ENCODE measurements at regions not wholly inside any gene's neighbourhood (a gene's known extent, or its start where the extent isn't known, plus 50 kb on each side); places are given as distances from the start of the nearest gene placed in this dataset.
"Not testable (repeated sequence)": the region's sequence is repeated elsewhere in the genome, so short reads cannot be mapped to it uniquely, and the experiment has no call there.

- Histone ChIP-seq H3K36me3 (ENCODE audit: control insufficient read depth, insufficient read depth, low read length) (no peaks in the 10 kb centered on the region), H3K4me1 (ENCODE audit: control insufficient read depth, insufficient read depth, low read length) (no peaks in the 10 kb centered on the region), H3K27ac (ENCODE audit: low read length) (no peak overlapping the region), H3K9me3 (replicated peaks; ENCODE audit: control insufficient read depth, low read depth, low read length) (no peaks in the 10 kb centered on the region), H3K27me3 (ENCODE audit: control insufficient read depth, insufficient read depth, low read length) (no peaks in the 10 kb centered on the region), H3K4me3 (ENCODE audit: low read length) (no peak overlapping the region)
- no CpG with 5 or more reads among the region's 1 CpG for WGBS (ENCODE audit: insufficient coverage)
- no peak for DNase-seq
Measured at GRCh38 chr6:119499797-119500196, 150.2 kb upstream of the MAN1A1 start.

- Histone ChIP-seq H3K9me3 (replicated peaks; ENCODE audit: control insufficient read depth, low read depth, low read length) (no peaks in the 10 kb centered on the region), H3K4me3 (ENCODE audit: low read length) (no peak overlapping the region), H3K27ac (ENCODE audit: low read length) (no peak overlapping the region), H3K4me1 (ENCODE audit: control insufficient read depth, insufficient read depth, low read length) (no peaks in the 10 kb centered on the region), H3K36me3 (ENCODE audit: control insufficient read depth, insufficient read depth, low read length) (no peaks in the 10 kb centered on the region), H3K27me3 (ENCODE audit: control insufficient read depth, insufficient read depth, low read length) (no peaks in the 10 kb centered on the region)
- no CpG with 5 or more reads among the region's 3 CpGs for WGBS (ENCODE audit: insufficient coverage)
- DNase-seq, result no peak
Measured at GRCh38 chr6:119497988-119498727, 148.6 kb upstream of the MAN1A1 start.

GRCh38 chr6:119495230-119495683 is 145.7 kb upstream of the MAN1A1 start:
- no peak for DNase-seq
- Histone ChIP-seq H3K9me3 (replicated peaks; ENCODE audit: control insufficient read depth, low read depth, low read length) (no peaks in the 10 kb centered on the region), H3K36me3 (ENCODE audit: control insufficient read depth, insufficient read depth, low read length) (no peaks in the 10 kb centered on the region), H3K4me1 (ENCODE audit: control insufficient read depth, insufficient read depth, low read length) (no peaks in the 10 kb centered on the region), H3K27me3 (ENCODE audit: control insufficient read depth, insufficient read depth, low read length) (no peaks in the 10 kb centered on the region), H3K4me3 (ENCODE audit: low read length) (no peak overlapping the region), H3K27ac (ENCODE audit: low read length) (no peak overlapping the region)
- WGBS (ENCODE audit: insufficient coverage), result 48% methylated on average over 3 of the region's 5 CpGs

GRCh38 chr6:119493980-119494379 is 144.4 kb upstream of the MAN1A1 start:
- H3K4me3 ChIP-seq (ENCODE audit: low read length), result no peak overlapping the region

GRCh38 chr6:119491112-119491511 is 141.6 kb upstream of the MAN1A1 start:
- not testable (repeated sequence) for H3K27me3 ChIP-seq (ENCODE audit: control insufficient read depth, insufficient read depth, low read length); H3K36me3 ChIP-seq (ENCODE audit: control insufficient read depth, insufficient read depth, low read length); H3K9me3 ChIP-seq (replicated peaks; ENCODE audit: control insufficient read depth, low read depth, low read length); H3K4me1 ChIP-seq (ENCODE audit: control insufficient read depth, insufficient read depth, low read length); DNase-seq; H3K27ac ChIP-seq (ENCODE audit: low read length); H3K4me3 ChIP-seq (ENCODE audit: low read length)
- no CpG with 5 or more reads among the region's 4 CpGs for WGBS (ENCODE audit: insufficient coverage)

More at GRCh38 chr6:119493980-119494379, 144.4 kb upstream of the MAN1A1 start:
- H3K9me3 ChIP-seq (replicated peaks; ENCODE audit: control insufficient read depth, low read depth, low read length), result no peaks in the 10 kb centered on the region
- no peaks in the 10 kb centered on the region for H3K4me1 ChIP-seq (ENCODE audit: control insufficient read depth, insufficient read depth, low read length)
- H3K27me3 ChIP-seq (ENCODE audit: control insufficient read depth, insufficient read depth, low read length), result no peaks in the 10 kb centered on the region
- DNase-seq, result no peak
- no CpG with 5 or more reads among the region's 1 CpG for WGBS (ENCODE audit: insufficient coverage)
- no peaks in the 10 kb centered on the region for H3K36me3 ChIP-seq (ENCODE audit: control insufficient read depth, insufficient read depth, low read length)
- H3K27ac ChIP-seq (ENCODE audit: low read length), result no peak overlapping the region

- not testable (repeated sequence) for DNase-seq; H3K4me3 ChIP-seq (ENCODE audit: low read length); H3K9me3 ChIP-seq (replicated peaks; ENCODE audit: control insufficient read depth, low read depth, low read length); H3K4me1 ChIP-seq (ENCODE audit: control insufficient read depth, insufficient read depth, low read length); H3K36me3 ChIP-seq (ENCODE audit: control insufficient read depth, insufficient read depth, low read length); H3K27ac ChIP-seq (ENCODE audit: low read length); H3K27me3 ChIP-seq (ENCODE audit: control insufficient read depth, insufficient read depth, low read length)
- no CpG with 5 or more reads among the region's 1 CpG for WGBS (ENCODE audit: insufficient coverage)
Measured at GRCh38 chr6:119490050-119490449, 140.5 kb upstream of the MAN1A1 start.

GRCh38 chr6:119484598-119484997 is 135.0 kb upstream of the MAN1A1 start:
- no peaks in the 10 kb centered on the region for H3K9me3 ChIP-seq (replicated peaks; ENCODE audit: control insufficient read depth, low read depth, low read length)
- no peaks in the 10 kb centered on the region for H3K36me3 ChIP-seq (ENCODE audit: control insufficient read depth, insufficient read depth, low read length)
- no peak overlapping the region for H3K4me3 ChIP-seq (ENCODE audit: low read length)
- no peaks in the 10 kb centered on the region for H3K4me1 ChIP-seq (ENCODE audit: control insufficient read depth, insufficient read depth, low read length)
- 36% methylated on average over 3 of the region's 5 CpGs for WGBS (ENCODE audit: insufficient coverage)
- peak; percentile 26 for DNase-seq
- no peaks in the 10 kb centered on the region for H3K27me3 ChIP-seq (ENCODE audit: control insufficient read depth, insufficient read depth, low read length)
- no peak overlapping the region for H3K27ac ChIP-seq (ENCODE audit: low read length)

- Histone ChIP-seq H3K9me3 (replicated peaks; ENCODE audit: control insufficient read depth, low read depth, low read length) (no peaks in the 10 kb centered on the region), H3K27me3 (ENCODE audit: control insufficient read depth, insufficient read depth, low read length) (no peaks in the 10 kb centered on the region), H3K4me3 (ENCODE audit: low read length) (no peak overlapping the region), H3K4me1 (ENCODE audit: control insufficient read depth, insufficient read depth, low read length) (no peaks in the 10 kb centered on the region), H3K36me3 (ENCODE audit: control insufficient read depth, insufficient read depth, low read length) (no peaks in the 10 kb centered on the region), H3K27ac (ENCODE audit: low read length) (no peak overlapping the region)
- no peak for DNase-seq
Measured at GRCh38 chr6:119483908-119484307, 134.3 kb upstream of the MAN1A1 start.

GRCh38 chr6:119482850-119483285 is 133.3 kb upstream of the MAN1A1 start:
- Histone ChIP-seq H3K36me3 (ENCODE audit: control insufficient read depth, insufficient read depth, low read length) (no peaks in the 10 kb centered on the region), H3K27ac (ENCODE audit: low read length) (no peak overlapping the region), H3K4me1 (ENCODE audit: control insufficient read depth, insufficient read depth, low read length) (no peaks in the 10 kb centered on the region), H3K27me3 (ENCODE audit: control insufficient read depth, insufficient read depth, low read length) (no peaks in the 10 kb centered on the region), H3K4me3 (ENCODE audit: low read length) (no peak overlapping the region), H3K9me3 (replicated peaks; ENCODE audit: control insufficient read depth, low read depth, low read length) (no peaks in the 10 kb centered on the region)
- no peak for DNase-seq
- WGBS (ENCODE audit: insufficient coverage), result no CpG with 5 or more reads among the region's 4 CpGs

- Histone ChIP-seq H3K4me3 (ENCODE audit: low read length) (no peak overlapping the region), H3K36me3 (ENCODE audit: control insufficient read depth, insufficient read depth, low read length) (no peaks in the 10 kb centered on the region), H3K9me3 (replicated peaks; ENCODE audit: control insufficient read depth, low read depth, low read length) (no peaks in the 10 kb centered on the region), H3K27ac (ENCODE audit: low read length) (no peak overlapping the region), H3K4me1 (ENCODE audit: control insufficient read depth, insufficient read depth, low read length) (no peaks in the 10 kb centered on the region), H3K27me3 (ENCODE audit: control insufficient read depth, insufficient read depth, low read length) (no peaks in the 10 kb centered on the region)
- DNase-seq, result peak; percentile 25
- no CpG with 5 or more reads among the region's 1 CpG for WGBS (ENCODE audit: insufficient coverage)
Measured at GRCh38 chr6:119481976-119482375, 132.4 kb upstream of the MAN1A1 start.
